ENCODE measurements at regions not wholly inside any gene's neighbourhood (a gene's known extent, or its start where the extent isn't known, plus 50 kb on each side); places are given as distances from the start of the nearest gene placed in this dataset.

GRCh38 chr3:109532257-109533216, 195.2 kb upstream of the DPPA4 start:
- DNase-seq (ENCODE audit: low read depth in 2 of 2): peak; percentile 8 to 19

- DNase-seq (ENCODE audit: low read depth in 2 of 2): no peak
Measured at GRCh38 chr3:109545746-109546145, 208.4 kb upstream of the DPPA4 start.

GRCh38 chr3:109548192-109548938, 211.0 kb upstream of the DPPA4 start:
- DNase-seq (ENCODE audit: low read depth in 2 of 2): no peak

- no peak for DNase-seq (ENCODE audit: low read depth in 2 of 2)
Measured at GRCh38 chr3:109553591-109554371, 216.4 kb upstream of the DPPA4 start.

- no peak for DNase-seq (ENCODE audit: low read depth in 2 of 2)
Measured at GRCh38 chr3:109559389-109559788, 222.0 kb upstream of the DPPA4 start.

- DNase-seq (ENCODE audit: low read depth in 2 of 2): peak; percentile 1 to 11
Measured at GRCh38 chr3:109563149-109563548, 225.8 kb upstream of the DPPA4 start.

- no peak for DNase-seq (ENCODE audit: low read depth in 2 of 2)
Measured at GRCh38 chr3:109569135-109569846, 231.9 kb upstream of the DPPA4 start.

- DNase-seq (ENCODE audit: low read depth in 2 of 2): no peak
Measured at GRCh38 chr3:109570408-109570807, 233.1 kb upstream of the DPPA4 start.

GRCh38 chr3:109572301-109572700, 235.0 kb upstream of the DPPA4 start:
- DNase-seq (ENCODE audit: low read depth in 2 of 2): no peak

- DNase-seq (ENCODE audit: low read depth in 2 of 2): no peak
Measured at GRCh38 chr3:109596991-109597390, 259.6 kb upstream of the DPPA4 start.

GRCh38 chr3:109597444-109597843, 260.1 kb upstream of the DPPA4 start:
- DNase-seq (ENCODE audit: low read depth in 2 of 2): no peak

- DNase-seq (ENCODE audit: low read depth in 2 of 2): no peak
Measured at GRCh38 chr3:109607897-109608296, 270.6 kb upstream of the DPPA4 start.

GRCh38 chr3:109608574-109608973, 271.2 kb upstream of the DPPA4 start:
- DNase-seq (ENCODE audit: low read depth in 2 of 2): no peak

- DNase-seq (ENCODE audit: low read depth in 2 of 2): no peak
Measured at GRCh38 chr3:109618766-109619378, 281.5 kb upstream of the DPPA4 start.

GRCh38 chr3:109631897-109632296, 294.6 kb upstream of the DPPA4 start:
- DNase-seq (ENCODE audit: low read depth in 2 of 2): no peak

GRCh38 chr3:109640146-109640652, 302.9 kb upstream of the DPPA4 start:
- no peak for DNase-seq (ENCODE audit: low read depth in 2 of 2)

- no peak for DNase-seq (ENCODE audit: low read depth in 2 of 2)
Measured at GRCh38 chr3:109642025-109642424, 304.7 kb upstream of the DPPA4 start.

- DNase-seq (ENCODE audit: low read depth in 2 of 2): no peak
Measured at GRCh38 chr3:109643590-109643989, 306.2 kb upstream of the DPPA4 start.

- no peak for DNase-seq (ENCODE audit: low read depth in 2 of 2)
Measured at GRCh38 chr3:109644332-109644731, 307.0 kb upstream of the DPPA4 start.

GRCh38 chr3:109644746-109645145, 307.4 kb upstream of the DPPA4 start:
- no peak for DNase-seq (ENCODE audit: low read depth in 2 of 2)

- no peak for DNase-seq (ENCODE audit: low read depth in 2 of 2)
Measured at GRCh38 chr3:109648027-109648426, 310.7 kb upstream of the DPPA4 start.
